ENCODE measurements at regions not wholly inside any gene's neighbourhood (a gene's known extent, or its start where the extent isn't known, plus 50 kb on each side); places are given as distances from the start of the nearest gene placed in this dataset.

- TF ChIP-seq FOXJ2 (tag; IDR thresholded peaks at IDR 0.05) = 0 out of 2 replicates have a peak, but pooled peaks have one; percentile 72
- TF ChIP-seq ZNF277 (CRISPR knock-in tag; IDR thresholded peaks at IDR 0.05; ENCODE audit: borderline replicate concordance) = no peak
- TF ChIP-seq THAP7 (CRISPR knock-in tag; IDR thresholded peaks at IDR 0.05) = no peak
- TF ChIP-seq KDM4B (IDR thresholded peaks at IDR 0.05; ENCODE audit: borderline replicate concordance in 2 of 2, low read depth in 1 of 2) = no peak
- TF ChIP-seq SAP30 (IDR thresholded peaks at IDR 0.05; ENCODE audit: borderline replicate concordance, insufficient read depth, low read depth, low read length, poor library complexity, severe bottlenecking) = no peak
- TF ChIP-seq, protein P1, sequence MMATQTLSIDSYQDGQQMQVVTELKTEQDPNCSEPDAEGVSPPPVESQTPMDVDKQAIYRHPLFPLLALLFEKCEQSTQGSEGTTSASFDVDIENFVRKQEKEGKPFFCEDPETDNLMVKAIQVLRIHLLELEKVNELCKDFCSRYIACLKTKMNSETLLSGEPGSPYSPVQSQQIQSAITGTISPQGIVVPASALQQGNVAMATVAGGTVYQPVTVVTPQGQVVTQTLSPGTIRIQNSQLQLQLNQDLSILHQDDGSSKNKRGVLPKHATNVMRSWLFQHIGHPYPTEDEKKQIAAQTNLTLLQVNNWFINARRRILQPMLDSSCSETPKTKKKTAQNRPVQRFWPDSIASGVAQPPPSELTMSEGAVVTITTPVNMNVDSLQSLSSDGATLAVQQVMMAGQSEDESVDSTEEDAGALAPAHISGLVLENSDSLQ (IDR thresholded peaks at IDR 0.05) = peak; percentile 60
- TF ChIP-seq DDX20 (tag; IDR thresholded peaks at IDR 0.05; ENCODE audit: low read depth) = no peak; the same call in 1 of the 2 replicates
- peak; percentile 64; the same call in 1 of the 2 replicates for TF ChIP-seq SMARCA5 (IDR thresholded peaks at IDR 0.05)
- no peak for TF ChIP-seq EZH2 (IDR thresholded peaks at IDR 0.05; ENCODE audit: borderline replicate concordance, low read depth, low read length)
- TF ChIP-seq ZNF780A (CRISPR knock-in tag; IDR thresholded peaks at IDR 0.05) = no peak
- peak; percentile 31; the same call in 1 of the 2 replicates for TF ChIP-seq CBFA2T2 (conservative IDR thresholded peaks at IDR 0.05)
- TF ChIP-seq ARID2 (IDR thresholded peaks at IDR 0.05) = no peak
- peak; percentile 62; the same call in 1 of the 2 replicates for TF ChIP-seq CTBP1 (IDR thresholded peaks at IDR 0.05; ENCODE audit: borderline replicate concordance)
- peak; percentile 69; the same call in 1 of the 2 replicates for TF ChIP-seq GATA2 (CRISPR knock-in tag; IDR thresholded peaks at IDR 0.05)
- TF ChIP-seq CBX2 (IDR thresholded peaks at IDR 0.05; ENCODE audit: insufficient read depth, low read length, poor library complexity, severe bottlenecking) = no peak
- TF ChIP-seq MBD2 (IDR thresholded peaks at IDR 0.05; ENCODE audit: borderline replicate concordance, low read depth) = no peak
- no peak for TF ChIP-seq TGIF2 (CRISPR knock-in tag; IDR thresholded peaks at IDR 0.05)
- no peak for TF ChIP-seq PHF21A (IDR thresholded peaks at IDR 0.05; ENCODE audit: borderline replicate concordance, low read depth)
- no peak for TF ChIP-seq SMARCB1 (IDR thresholded peaks at IDR 0.05; ENCODE audit: insufficient read length, low read depth)
- no peak for TF ChIP-seq SAFB (IDR thresholded peaks at IDR 0.05; ENCODE audit: borderline replicate concordance, low read depth, low read length)
- TF ChIP-seq HNRNPLL (IDR thresholded peaks at IDR 0.05; ENCODE audit: low read depth, low read length, poor library complexity, severe bottlenecking) = no peak
- no peak for TF ChIP-seq ELF2 (CRISPR knock-in tag; IDR thresholded peaks at IDR 0.05)
- peak; percentile 81 for TF ChIP-seq CEBPB (tag; IDR thresholded peaks at IDR 0.05)
- no peak for TF ChIP-seq HNRNPH1 (optimal IDR thresholded peaks at IDR 0.05; ENCODE audit: low read depth, low read length)
- TF ChIP-seq IFI16 (CRISPR knock-in tag; IDR thresholded peaks at IDR 0.05) = no peak
- TF ChIP-seq SMAD4 (CRISPR knock-in tag; conservative IDR thresholded peaks at IDR 0.05) = peak; percentile 93
Measured at GRCh38 chr6:4322846-4323309, 187.5 kb upstream of the ECI2 start (continued).

All from K562 (cell line).